Heart right ventricle (tissue), 16 donors: ENCODE measurements at regions not wholly inside any gene's neighbourhood (a gene's known extent, or its start where the extent isn't known, plus 50 kb on each side); places are given as distances from the start of the nearest gene placed in this dataset.
"Not testable (repeated sequence)": the region's sequence is repeated elsewhere in the genome, so short reads cannot be mapped to it uniquely, and the experiment has no call there.

Experiments used
- ATAC-seq, 8 donors: fragments of 200-7000 bp; cut with Tn5 transposase; one replicate each; pipeline ENCODE4 v1.9.1; 2020; ENCODE audit warnings: mild to moderate bottlenecking in 8 of 8, moderate library complexity in 8 of 8, moderate number of reproducible peaks in 1 of 8
- DNase-seq, 2 donors: peaks; one replicate each; pipeline ENCODE4 v3.0.0-alpha.2; 2020
- H3K27ac ChIP-seq, 10 donors: fragments of 200-600 bp; sonication (generic) in 2 of 10; one replicate each; pipeline versions ENCODE4 v1.5.0 to v1.8.0; 2020 to 2022; ENCODE audit warnings: mild to moderate bottlenecking in 3 of 10
- H3K27me3 ChIP-seq, 7 donors: fragments of 200-600 bp; one replicate each; pipeline ENCODE4 v1.8.0; 2021 to 2022; ENCODE audit warnings: mild to moderate bottlenecking in 2 of 7
- H3K36me3 ChIP-seq, 9 donors: fragments of 200-600 bp; sonication (generic) in 1 of 9; one replicate each; pipeline versions ENCODE4 v1.5.0 to v1.8.0; 2020 to 2022; ENCODE audit warnings: mild to moderate bottlenecking in 2 of 9
- H3K4me1 ChIP-seq, 9 donors: fragments of 200-600 bp; sonication (generic) in 1 of 9; one replicate each; pipeline versions ENCODE4 v1.5.0 to v1.8.0; 2020 to 2022; ENCODE audit warnings: mild to moderate bottlenecking in 4 of 9
- H3K4me3 ChIP-seq, 10 donors: fragments of 200-600 bp; sonication (generic) in 2 of 10; one replicate each; pipeline versions ENCODE4 v1.5.0 to v1.8.0; 2020 to 2022; ENCODE audit warnings: mild to moderate bottlenecking in 7 of 10, moderate library complexity in 2 of 10
- H3K9me3 ChIP-seq, 11 donors: fragments of 200-600 bp in 10 of 11; sonication (generic) in 2 of 11; one replicate each; pipeline versions ENCODE4 v1.5.0 to v1.8.0; 2013 to 2022; ENCODE audit warnings: mild to moderate bottlenecking in 2 of 11, control low read depth in 1 of 11, moderate library complexity in 1 of 11
- WGBS, 2 donors: extraction: QIAGEN DNeasy Blood & Tissue Kit; methylation state at CpG; one replicate each; pipeline ENCODE4 v1.1.7; 2013; ENCODE audit warnings: inconsistent platforms in 1 of 2; 5-methylcytosine and 5-hydroxymethylcytosine counted together
- intact Hi-C, 10 donors: fragments of 100-400 bp; cut with DNase I; formaldehyde crosslinking; loops; one replicate each; pipeline versions ENCODE4 v1.11.1 to v1.14.2; 2022
- TF ChIP-seq, protein P1 (sequence below), 9 donors: fragments of 200-600 bp; sonication (generic) in 2 of 9; IDR thresholded peaks; one replicate each; pipeline versions ENCODE4 v1.5.0 to v1.8.0; 2021 to 2022; ENCODE audit warnings: antibody characterized with exemption in 9 of 9, mild to moderate bottlenecking in 5 of 9, moderate library complexity in 1 of 9
- donor health status: Arrhythmogenic right ventricular cardiomyopathy.
- donor health status: ischemic (EF 13 %, LVEDD 7.1; RV severe dilation, severe dysfunction).
- donor health status: healthy with polysubstance abuse.
- donor health status: DM: no; HTN: yes; CAD: no.
- donor health status: DM: no; HTN: no; CAD: no.
- donor health status: ischemic (EF 25% LVEDD 6.9; RV normal size, moderate dysfunction).
- donor health status: ischemic (EF 25% LVEDD 5.7; RV mildly dilated, moderate dysfunction).
- donor health status: healthy.
- donor health status: DM: yes; HTN: yes; CAD: no.
- donor health status: Ischemic cardiomyopathy.
- donor health status: ischemic (EF 35%, LVEDD 5.7; RV mildly dilated, moderate dysfunction).
- donor health status: nonischemic (EF 11% LVEDD 7.7; RV severe dilation, severe dysfunction).
- donor health status: DM: yes; HTN: yes; CAD: no.
- donor health status: PGD.
- donor health status: ischemic (EF 29% LVEDD 5.4; RV normal size, mild dysfunction).
- donor health status: nonischemic (EF 23%, LVEDD 6.1; RV moderate dilation, normal function).

DNA sequence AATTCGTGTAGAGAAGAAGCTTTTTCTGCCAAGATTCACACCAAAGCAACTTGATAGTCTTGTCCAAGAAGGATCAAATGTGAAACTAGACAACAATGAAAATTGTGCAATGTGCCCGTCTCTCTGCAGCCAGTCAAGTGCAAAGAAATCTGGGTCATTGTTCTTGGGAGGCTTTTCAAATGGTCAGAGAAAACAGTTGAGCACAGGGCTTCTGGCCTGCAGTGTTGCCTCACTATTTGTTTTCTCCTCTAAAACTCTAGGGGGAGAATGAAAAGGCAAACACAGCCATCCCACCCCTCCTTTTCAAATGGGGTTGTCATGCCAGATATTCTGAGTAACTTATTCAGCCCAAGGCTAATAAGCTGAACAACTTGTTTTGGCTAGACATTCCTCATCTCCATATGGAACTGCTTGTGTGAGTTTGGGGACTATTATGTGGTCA lies 417.6 kb upstream of the CDIN1 start:
- Histone ChIP-seq H3K36me3 (no peaks in the 10 kb centered on the region), H3K4me3 (no peak overlapping the region), H3K27me3 (no peaks in the 10 kb centered on the region), H3K27ac (peak overlapping the region in 1 of 10 donors; percentile 6), H3K9me3 (peaks cover 0 to 10% (median 0%) of the 10 kb centered on the region in 11 donors), H3K4me1 (no peaks in the 10 kb centered on the region)
- TF ChIP-seq, protein P1, sequence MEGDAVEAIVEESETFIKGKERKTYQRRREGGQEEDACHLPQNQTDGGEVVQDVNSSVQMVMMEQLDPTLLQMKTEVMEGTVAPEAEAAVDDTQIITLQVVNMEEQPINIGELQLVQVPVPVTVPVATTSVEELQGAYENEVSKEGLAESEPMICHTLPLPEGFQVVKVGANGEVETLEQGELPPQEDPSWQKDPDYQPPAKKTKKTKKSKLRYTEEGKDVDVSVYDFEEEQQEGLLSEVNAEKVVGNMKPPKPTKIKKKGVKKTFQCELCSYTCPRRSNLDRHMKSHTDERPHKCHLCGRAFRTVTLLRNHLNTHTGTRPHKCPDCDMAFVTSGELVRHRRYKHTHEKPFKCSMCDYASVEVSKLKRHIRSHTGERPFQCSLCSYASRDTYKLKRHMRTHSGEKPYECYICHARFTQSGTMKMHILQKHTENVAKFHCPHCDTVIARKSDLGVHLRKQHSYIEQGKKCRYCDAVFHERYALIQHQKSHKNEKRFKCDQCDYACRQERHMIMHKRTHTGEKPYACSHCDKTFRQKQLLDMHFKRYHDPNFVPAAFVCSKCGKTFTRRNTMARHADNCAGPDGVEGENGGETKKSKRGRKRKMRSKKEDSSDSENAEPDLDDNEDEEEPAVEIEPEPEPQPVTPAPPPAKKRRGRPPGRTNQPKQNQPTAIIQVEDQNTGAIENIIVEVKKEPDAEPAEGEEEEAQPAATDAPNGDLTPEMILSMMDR (IDR thresholded peaks at IDR 0.05) = no peak
- DNase-seq = peak in 1 of 2 donors; percentile 6
- intact Hi-C loops = no loop called here
- 48 to 58% methylated on average over 2 of the region's 2 CpGs for WGBS, 2 donors
- peak; percentile 62 to 91 (median 76) for ATAC-seq

DNA sequence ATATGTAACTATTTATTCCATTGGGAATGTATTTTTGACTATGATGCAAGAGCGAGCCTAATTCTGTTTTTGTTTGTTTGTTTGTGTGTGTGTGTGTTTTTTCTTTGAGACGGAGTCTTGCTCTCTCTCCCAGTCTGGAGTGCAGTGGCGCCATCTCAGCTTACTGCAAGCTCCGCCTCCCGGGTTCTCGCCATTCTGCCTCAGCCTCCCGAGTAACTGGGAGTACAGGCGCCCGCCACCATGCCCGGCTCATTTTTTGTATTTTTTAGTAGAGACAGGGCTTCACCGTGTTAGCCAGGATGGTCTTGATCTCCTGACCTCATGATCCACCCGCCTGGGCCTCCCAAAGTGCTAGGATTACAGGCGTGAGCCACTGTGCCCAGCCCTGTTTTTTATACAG lies 415.4 kb upstream of the CDIN1 start:
- H3K4me3 ChIP-seq, H3K27ac ChIP-seq, H3K9me3 ChIP-seq, DNase-seq, H3K27me3 ChIP-seq, intact Hi-C loops, ATAC-seq, H3K36me3 ChIP-seq, H3K4me1 ChIP-seq: not testable (repeated sequence)
- WGBS, 2 donors = 92 to 96% methylated on average over 13 of the region's 13 CpGs

DNA sequence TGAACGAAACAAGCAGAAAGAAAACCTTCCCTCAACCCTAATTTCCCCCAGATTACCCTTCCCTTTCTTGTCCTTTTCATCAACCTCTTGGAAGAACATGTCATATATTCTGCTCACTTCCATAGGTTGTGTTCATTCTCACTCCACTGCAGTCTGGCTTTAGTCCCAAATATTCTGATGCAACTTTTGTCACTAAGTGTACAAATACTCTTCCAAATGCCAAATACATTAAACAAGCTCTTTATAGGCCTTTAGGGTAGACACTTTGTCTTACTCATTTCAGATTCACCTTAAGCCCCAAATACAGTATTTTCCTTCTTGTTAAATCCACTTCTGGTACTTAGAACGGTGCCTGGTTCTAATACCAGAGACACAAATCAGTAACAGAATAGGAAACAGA lies 406.5 kb upstream of the CDIN1 start:
- ATAC-seq = no peak
- intact Hi-C loops = no loop called here
- no peaks in the 10 kb centered on the region for H3K9me3 ChIP-seq
- no peaks in the 10 kb centered on the region for H3K36me3 ChIP-seq
- H3K4me1 ChIP-seq = peaks cover 0 to 13% (median 0%) of the 10 kb centered on the region in 9 donors
- DNase-seq = no peak
- 89 to 92% methylated on average over 2 of the region's 2 CpGs for WGBS, 2 donors
- TF ChIP-seq, protein P1 (IDR thresholded peaks at IDR 0.05) = no peak
- no peak overlapping the region for H3K27ac ChIP-seq
- no peaks in the 10 kb centered on the region for H3K27me3 ChIP-seq
- no peak overlapping the region for H3K4me3 ChIP-seq

DNA sequence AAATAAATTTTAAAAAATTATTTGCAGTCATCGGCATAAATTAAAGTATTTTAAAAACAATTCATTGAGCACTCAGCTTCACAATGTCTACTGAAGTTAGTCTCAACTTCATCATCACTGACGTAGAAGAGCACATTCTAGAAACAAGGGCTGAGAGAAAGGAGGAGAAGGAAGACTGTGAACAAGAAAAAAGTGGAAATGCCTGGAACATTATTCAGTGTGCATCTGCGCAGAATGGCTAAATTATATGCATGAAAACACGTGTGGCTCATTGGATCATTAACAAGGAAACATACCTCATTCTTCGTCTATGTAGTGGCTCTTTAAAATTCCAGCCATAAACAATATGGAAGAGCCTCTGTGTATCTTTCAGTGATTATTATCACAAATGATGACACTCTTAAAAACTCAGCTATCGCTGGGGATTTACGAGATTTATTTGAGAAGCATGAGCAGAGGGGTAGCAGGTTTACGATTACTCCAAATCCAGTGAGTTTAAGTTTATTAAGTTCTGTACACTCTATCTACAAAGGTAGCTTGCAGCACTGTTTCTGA lies 404.2 kb upstream of the CDIN1 start:
- DNase-seq (no peak), ATAC-seq (no peak)
- intact Hi-C loops = no loop called here
- Histone ChIP-seq H3K27ac (no peak overlapping the region), H3K9me3 (no peaks in the 10 kb centered on the region), H3K4me3 (no peak overlapping the region), H3K36me3 (no peaks in the 10 kb centered on the region), H3K4me1 (peaks cover 0 to 18% (median 0%) of the 10 kb centered on the region in 9 donors), H3K27me3 (no peaks in the 10 kb centered on the region)
- TF ChIP-seq, protein P1 (IDR thresholded peaks at IDR 0.05) = no peak
- 94 to 95% methylated on average over 8 of the region's 8 CpGs for WGBS, 2 donors

DNA sequence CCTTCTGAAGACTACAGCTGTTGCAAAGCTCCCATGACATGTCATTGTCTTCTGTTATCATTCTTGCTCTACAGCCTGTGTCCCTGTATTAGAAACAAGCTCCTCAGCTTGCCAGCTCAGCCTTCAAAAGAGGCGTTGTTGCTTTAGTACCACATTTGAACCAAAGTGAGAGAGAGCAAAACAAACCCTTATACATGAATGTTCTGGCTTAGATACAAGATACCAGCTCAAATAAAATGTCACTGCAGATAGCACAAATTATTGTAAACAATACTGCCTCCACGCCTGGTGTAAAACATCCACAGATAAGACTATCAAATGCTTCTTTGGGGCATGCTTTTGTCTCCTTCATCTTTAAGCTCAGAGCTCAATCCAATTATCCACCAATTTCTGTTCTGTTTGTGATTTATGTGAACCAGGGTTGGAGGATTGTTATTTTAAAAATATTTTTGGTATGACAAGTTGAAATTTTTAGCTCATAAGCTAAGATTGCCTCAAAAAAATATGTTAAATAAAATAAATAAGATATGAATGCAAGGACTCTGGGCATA lies 403.6 kb upstream of the CDIN1 start:
- Histone ChIP-seq H3K27ac (no peak overlapping the region), H3K9me3 (no peaks in the 10 kb centered on the region), H3K36me3 (no peaks in the 10 kb centered on the region), H3K4me3 (no peak overlapping the region), H3K27me3 (no peaks in the 10 kb centered on the region), H3K4me1 (peaks cover 0 to 18% (median 0%) of the 10 kb centered on the region in 9 donors)
- no peak for DNase-seq
- intact Hi-C loops = no loop called here
- 46 to 59% methylated on average over 2 of the region's 2 CpGs for WGBS, 2 donors
- TF ChIP-seq, protein P1 (IDR thresholded peaks at IDR 0.05) = no peak
- ATAC-seq = no peak
